NCI-H82 treated with DMSO at 0.1 percent for 48 hours (cell line): ENCODE measurements at regions not wholly inside any gene's neighbourhood (a gene's known extent, or its start where the extent isn't known, plus 50 kb on each side); places are given as distances from the start of the nearest gene placed in this dataset.

ENCODE experiments used
- DNase-seq: peaks from one replicate; lab custom pipeline; 2025; ENCODE audit not compliant: unreplicated experiment; lab: John Stamatoyannopoulos, UW

GRCh38 chr10:78857193-78857592 is 211.6 kb upstream of the ZMIZ1 start:
- DNase-seq: no peak

GRCh38 chr10:78859266-78859665 is 209.5 kb upstream of the ZMIZ1 start:
- no peak for DNase-seq

GRCh38 chr10:78859769-78860168 is 209.0 kb upstream of the ZMIZ1 start:
- DNase-seq: no peak

- DNase-seq: no peak
Observed at GRCh38 chr10:78860260-78860914, 208.4 kb upstream of the ZMIZ1 start.

- DNase-seq: no peak
Observed at GRCh38 chr10:78861529-78862327, 207.0 kb upstream of the ZMIZ1 start.

GRCh38 chr10:78862328-78862640 is 206.5 kb upstream of the ZMIZ1 start:
- no peak for DNase-seq

GRCh38 chr10:78863140-78863905 is 205.4 kb upstream of the ZMIZ1 start:
- DNase-seq: no peak

GRCh38 chr10:78863906-78864239 is 204.9 kb upstream of the ZMIZ1 start:
- DNase-seq: no peak

- DNase-seq: no peak
Observed at GRCh38 chr10:78864761-78865537, 203.8 kb upstream of the ZMIZ1 start.

- no peak for DNase-seq
Observed at GRCh38 chr10:78865538-78865875, 203.3 kb upstream of the ZMIZ1 start.

GRCh38 chr10:78865931-78866717 is 202.6 kb upstream of the ZMIZ1 start:
- no peak for DNase-seq

- peak; percentile 4 for DNase-seq
Observed at GRCh38 chr10:78866731-78867554, 201.8 kb upstream of the ZMIZ1 start.

GRCh38 chr10:78867555-78867939 is 201.2 kb upstream of the ZMIZ1 start:
- DNase-seq: no peak

GRCh38 chr10:78868048-78868447 is 200.7 kb upstream of the ZMIZ1 start:
- DNase-seq: no peak

GRCh38 chr10:78868456-78868855 is 200.3 kb upstream of the ZMIZ1 start:
- DNase-seq: no peak

GRCh38 chr10:78868861-78869260 is 199.9 kb upstream of the ZMIZ1 start:
- DNase-seq: no peak

- no peak for DNase-seq
Observed at GRCh38 chr10:78869508-78870454, 199.0 kb upstream of the ZMIZ1 start.

- no peak for DNase-seq
Observed at GRCh38 chr10:78870458-78870857, 198.3 kb upstream of the ZMIZ1 start.

GRCh38 chr10:78871796-78872195 is 197.0 kb upstream of the ZMIZ1 start:
- no peak for DNase-seq
